ENCODE measurements at regions not wholly inside any gene's neighbourhood (a gene's known extent, or its start where the extent isn't known, plus 50 kb on each side); places are given as distances from the start of the nearest gene placed in this dataset.

DNA sequence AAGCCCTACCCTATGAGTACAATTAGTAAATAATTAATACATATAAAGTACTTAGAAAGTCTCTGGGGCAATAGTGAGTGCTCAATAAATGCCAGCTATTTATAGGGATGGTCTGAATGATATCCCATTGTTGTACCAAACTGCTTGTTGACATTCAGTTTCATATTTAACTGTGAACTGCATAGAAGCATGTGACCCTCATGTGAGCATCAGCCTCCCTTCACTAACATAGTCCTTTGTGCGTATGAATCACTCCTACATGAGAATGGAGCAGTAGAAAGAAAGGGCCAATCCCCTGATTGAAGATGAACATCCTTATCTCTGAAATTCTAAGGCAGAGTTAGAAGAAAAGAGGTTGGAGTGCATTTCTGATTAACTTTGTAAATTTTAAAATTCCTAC, 68.7 kb upstream of the ATP10A start:
- Mint-ChIP-seq H3K36me3 (ENCODE audit: insufficient read depth, unreplicated experiment) (no peaks in the 10 kb centered on the region), H3K4me3 (ENCODE audit: unreplicated experiment) (no peak overlapping the region), H3K9me3 (ENCODE audit: unreplicated experiment) (peaks cover 24% of the 10 kb centered on the region), H3K4me1 (ENCODE audit: low read depth, unreplicated experiment) (peaks cover 11% of the 10 kb centered on the region), H3K27me3 (ENCODE audit: insufficient read depth, unreplicated experiment) (peaks cover 3% of the 10 kb centered on the region), H3K27ac (ENCODE audit: unreplicated experiment) (no peak overlapping the region)
- Histone ChIP-seq H3K9me3 (peaks cover 9% of the 10 kb centered on the region; the same call in 1 of the 2 replicates), H3K36me3 (ENCODE audit: control insufficient read depth, insufficient read depth, low read length) (no peaks in the 10 kb centered on the region), H3K27me3 (replicated peaks; ENCODE audit: control insufficient read depth, insufficient read depth, low read length) (no peaks in the 10 kb centered on the region), H3K4me1 (peaks cover 5% of the 10 kb centered on the region; the same call in 1 of the 2 replicates), H3K4me3 (ENCODE audit: low read depth, low read length) (no peak overlapping the region)
- intact Hi-C loops (cut with micrococcal nuclease; ENCODE audit: unreplicated experiment) = loop anchor here (5.0 kb wide), 1 partner anchor 240 kb away; no protein-coding TSS in a partner anchor
- CTCF ChIA-PET = interaction anchor here (1.8 kb wide), 1 partner anchor 48 kb away, joined by 5 read pairs; no protein-coding TSS in a partner anchor
- TF ChIP-seq, protein P1, sequence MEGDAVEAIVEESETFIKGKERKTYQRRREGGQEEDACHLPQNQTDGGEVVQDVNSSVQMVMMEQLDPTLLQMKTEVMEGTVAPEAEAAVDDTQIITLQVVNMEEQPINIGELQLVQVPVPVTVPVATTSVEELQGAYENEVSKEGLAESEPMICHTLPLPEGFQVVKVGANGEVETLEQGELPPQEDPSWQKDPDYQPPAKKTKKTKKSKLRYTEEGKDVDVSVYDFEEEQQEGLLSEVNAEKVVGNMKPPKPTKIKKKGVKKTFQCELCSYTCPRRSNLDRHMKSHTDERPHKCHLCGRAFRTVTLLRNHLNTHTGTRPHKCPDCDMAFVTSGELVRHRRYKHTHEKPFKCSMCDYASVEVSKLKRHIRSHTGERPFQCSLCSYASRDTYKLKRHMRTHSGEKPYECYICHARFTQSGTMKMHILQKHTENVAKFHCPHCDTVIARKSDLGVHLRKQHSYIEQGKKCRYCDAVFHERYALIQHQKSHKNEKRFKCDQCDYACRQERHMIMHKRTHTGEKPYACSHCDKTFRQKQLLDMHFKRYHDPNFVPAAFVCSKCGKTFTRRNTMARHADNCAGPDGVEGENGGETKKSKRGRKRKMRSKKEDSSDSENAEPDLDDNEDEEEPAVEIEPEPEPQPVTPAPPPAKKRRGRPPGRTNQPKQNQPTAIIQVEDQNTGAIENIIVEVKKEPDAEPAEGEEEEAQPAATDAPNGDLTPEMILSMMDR (IDR thresholded peaks at IDR 0.05; ENCODE audit: insufficient read depth in 1 of 2, low read depth in 1 of 2, low read length in 1 of 2, severe bottlenecking in 1 of 2, unreplicated experiment in 1 of 2) = no peak
- POLR2A ChIA-PET = no interaction called here
- DNase-seq = no peak
- BruUV-seq (replicated peaks) = no TSS peak

GRCh38 chr15:25930931-25931330, 67.8 kb upstream of the ATP10A start:
- ChIA-PET CTCF (no interaction called here), POLR2A (no interaction called here)
- Histone ChIP-seq H3K9me3 (peaks cover 9% of the 10 kb centered on the region; the same call in 1 of the 2 replicates), H3K4me3 (ENCODE audit: low read depth, low read length) (no peak overlapping the region), H3K36me3 (ENCODE audit: control insufficient read depth, insufficient read depth, low read length) (no peaks in the 10 kb centered on the region), H3K4me1 (peaks cover 5% of the 10 kb centered on the region; the same call in 1 of the 2 replicates), H3K27me3 (replicated peaks; ENCODE audit: control insufficient read depth, insufficient read depth, low read length) (no peaks in the 10 kb centered on the region)
- TF ChIP-seq, protein P1 (IDR thresholded peaks at IDR 0.05; ENCODE audit: insufficient read depth in 1 of 2, low read depth in 1 of 2, low read length in 1 of 2, severe bottlenecking in 1 of 2, unreplicated experiment in 1 of 2) = no peak
- H3K36me3 Mint-ChIP-seq (ENCODE audit: insufficient read depth, unreplicated experiment) = no peaks in the 10 kb centered on the region
- H3K27ac Mint-ChIP-seq (ENCODE audit: unreplicated experiment) = no peak overlapping the region
- no TSS peak for BruUV-seq (replicated peaks)
- no peak overlapping the region for H3K4me3 Mint-ChIP-seq (ENCODE audit: unreplicated experiment)
- DNase-seq = no peak
- H3K4me1 Mint-ChIP-seq (ENCODE audit: low read depth, unreplicated experiment) = peaks cover 11% of the 10 kb centered on the region
- peaks cover 24% of the 10 kb centered on the region for H3K9me3 Mint-ChIP-seq (ENCODE audit: unreplicated experiment)
- intact Hi-C loops (cut with micrococcal nuclease; ENCODE audit: unreplicated experiment) = loop anchor here (5.0 kb wide), 1 partner anchor 239 kb away; no protein-coding TSS in a partner anchor
- H3K27me3 Mint-ChIP-seq (ENCODE audit: insufficient read depth, unreplicated experiment) = peaks cover 3% of the 10 kb centered on the region

All from Caco-2 (cell line).